HEK293 (cell line): ENCODE measurements at regions not wholly inside any gene's neighbourhood (a gene's known extent, or its start where the extent isn't known, plus 50 kb on each side); places are given as distances from the start of the nearest gene placed in this dataset.

Source experiments
- CTCF ChIP-seq: fragments of 450-650 bp; formaldehyde crosslinking; IDR thresholded peaks from 2 replicates; pipeline ENCODE4 v1.5.1; 2016; ENCODE audit warnings: missing biosample characterization, missing genetic modification characterization
- ZNF335 ChIP-seq: fragments of 450-650 bp; formaldehyde crosslinking; conservative IDR thresholded peaks from 2 replicates; pipeline ENCODE4 v1.5.1; 2016; ENCODE audit warnings: missing biosample characterization, missing genetic modification characterization

GRCh38 chr6:164296411-164296810 is 881.9 kb downstream of the QKI start:
- TF ChIP-seq CTCF (tag by site-specific recombination) = no peak
- TF ChIP-seq ZNF335 = no peak
